H9 (cell line): ENCODE measurements at regions not wholly inside any gene's neighbourhood (a gene's known extent, or its start where the extent isn't known, plus 50 kb on each side); places are given as distances from the start of the nearest gene placed in this dataset.

Experiments used
- DNase-seq: peaks from one replicate; pipeline ENCODE4 v3.0.0-alpha.2; 2017
- H2AFZ ChIP-seq: one replicate; pipeline ENCODE4 v1.6.1; 2013; ENCODE audit warnings: mild to moderate bottlenecking, low read length, control low read depth, moderate library complexity
- H2AK5ac ChIP-seq: 2 replicates; pipeline ENCODE4 v1.6.1; 2013; ENCODE audit warnings: low read length, control low read depth, mixed read lengths; ENCODE audit not compliant: insufficient read length
- H2BK120ac ChIP-seq: one replicate; pipeline ENCODE4 v1.6.1; 2013; ENCODE audit warnings: low read depth, mild to moderate bottlenecking, low read length, control low read depth, inconsistent platforms; ENCODE audit not compliant: poor library complexity, severe bottlenecking
- H2BK12ac ChIP-seq: 2 replicates; pipeline ENCODE4 v1.6.1; 2013; ENCODE audit warnings: low read length, control low read depth, mixed read lengths, low read depth; ENCODE audit not compliant: insufficient read length
- H2BK15ac ChIP-seq: 2 replicates; pipeline ENCODE4 v1.6.1; 2013; ENCODE audit warnings: low read depth, low read length, control low read depth
- H2BK20ac ChIP-seq: one replicate; pipeline ENCODE4 v1.6.1; 2013; ENCODE audit warnings: low read depth, mild to moderate bottlenecking, low read length, control low read depth, inconsistent platforms; ENCODE audit not compliant: poor library complexity, severe bottlenecking
- H2BK5ac ChIP-seq: 2 replicates; pipeline ENCODE4 v1.6.1; 2013; ENCODE audit warnings: low read length, control low read depth, mixed read lengths; ENCODE audit not compliant: insufficient read length
- H3K14ac ChIP-seq: 2 replicates; pipeline ENCODE4 v1.6.1; 2013; ENCODE audit warnings: low read length, control low read depth; ENCODE audit not compliant: insufficient read depth
- H3K18ac ChIP-seq: 2 replicates; pipeline ENCODE4 v1.6.1; 2013; ENCODE audit warnings: low read depth, mild to moderate bottlenecking, mixed read lengths, low read length, control low read depth; ENCODE audit not compliant: insufficient read length
- H3K23ac ChIP-seq: 2 replicates; pipeline ENCODE4 v1.6.1; 2013; ENCODE audit warnings: low read length, control low read depth, mixed read lengths, low read depth; ENCODE audit not compliant: insufficient read length
- H3K23me2 ChIP-seq: 2 replicates; pipeline ENCODE4 v1.6.1; 2013; ENCODE audit warnings: low read depth, mild to moderate bottlenecking, mixed read lengths, low read length, control low read depth; ENCODE audit not compliant: insufficient read length, poor library complexity, severe bottlenecking
- H3K27ac ChIP-seq: 2 replicates; pipeline ENCODE4 v1.5.1; 2013; ENCODE audit warnings: low read length, control low read depth, mixed read lengths, low read depth; ENCODE audit not compliant: insufficient read length
- H3K27me3 ChIP-seq: 2 replicates; pipeline ENCODE4 v1.6.1; 2013; ENCODE audit warnings: low read length, control low read depth, inconsistent platforms; ENCODE audit not compliant: insufficient read depth
- H3K4ac ChIP-seq: 2 replicates; pipeline ENCODE4 v1.6.1; 2013; ENCODE audit warnings: low read depth, mild to moderate bottlenecking, control low read depth, inconsistent platforms, low read length, moderate library complexity
- H3K4me1 ChIP-seq: 2 replicates; pipeline ENCODE4 v1.6.1; 2013; ENCODE audit warnings: low read length, control low read depth, inconsistent platforms; ENCODE audit not compliant: insufficient read depth
- H3K4me2 ChIP-seq: 2 replicates; pipeline ENCODE4 v1.6.1; 2013; ENCODE audit warnings: low read length, control low read depth, mixed read lengths; ENCODE audit not compliant: insufficient read length, insufficient read depth
- H3K56ac ChIP-seq: 2 replicates; pipeline ENCODE4 v1.6.1; 2013; ENCODE audit warnings: low read depth, mild to moderate bottlenecking, mixed read lengths, low read length, control low read depth; ENCODE audit not compliant: insufficient read length
- H3K79me1 ChIP-seq: 2 replicates; pipeline ENCODE4 v1.6.1; 2013; ENCODE audit warnings: low read depth, mild to moderate bottlenecking, moderate library complexity, low read length, control low read depth, inconsistent platforms; ENCODE audit not compliant: insufficient read depth, poor library complexity, severe bottlenecking
- H3K79me2 ChIP-seq: 2 replicates; pipeline ENCODE4 v1.6.1; 2013; ENCODE audit warnings: low read length, control low read depth, inconsistent platforms; ENCODE audit not compliant: insufficient read depth
- H3K9ac ChIP-seq: 2 replicates; pipeline ENCODE4 v1.6.1; 2013; ENCODE audit warnings: low read length, control low read depth, mixed read lengths; ENCODE audit not compliant: insufficient read length; ENCODE audit errors: extremely low read depth
- H3K9me3 ChIP-seq: one replicate; pipeline ENCODE4 v1.6.1; 2013; ENCODE audit warnings: low read depth, low read length, inconsistent platforms; ENCODE audit not compliant: control insufficient read depth
- H3T11ph ChIP-seq: one replicate; pipeline ENCODE4 v1.6.1; 2013; ENCODE audit warnings: mild to moderate bottlenecking, low read length, control low read depth, inconsistent platforms
- H4K20me1 ChIP-seq: one replicate; pipeline ENCODE4 v1.6.1; 2013; ENCODE audit not compliant: control insufficient read depth, insufficient read length, insufficient read depth
- H4K5ac ChIP-seq: 2 replicates; pipeline ENCODE4 v1.6.1; 2013; ENCODE audit warnings: low read depth, mild to moderate bottlenecking, mixed read lengths, low read length, control low read depth; ENCODE audit not compliant: insufficient read length
- H4K8ac ChIP-seq: replicated peaks from 2 replicates; pipeline ENCODE4 v1.6.1; 2013; ENCODE audit warnings: low read length, control low read depth, mixed read lengths, low read depth; ENCODE audit not compliant: insufficient read length
- H4K91ac ChIP-seq: 2 replicates; pipeline ENCODE4 v1.6.1; 2013; ENCODE audit warnings: low read depth, mild to moderate bottlenecking, moderate library complexity, mixed read lengths, low read length, control low read depth; ENCODE audit not compliant: insufficient read length
- H3K27ac Mint-ChIP-seq, 3 experiments: 2 replicates in 2 of 3; 3 replicates in 1 of 3; pipeline ENCODE4 v1.8.0; 2020 to 2021; ENCODE audit warnings: mixed read lengths in 3 of 3, mild to moderate bottlenecking in 1 of 3, moderate library complexity in 1 of 3
- H3K27me3 Mint-ChIP-seq: 2 replicates; pipeline ENCODE4 v1.8.0; 2021; ENCODE audit warnings: low read depth, mild to moderate bottlenecking, moderate library complexity, mixed read lengths
- H3K36me3 Mint-ChIP-seq, 3 experiments: 2 replicates in 2 of 3; 3 replicates in 1 of 3; pipeline ENCODE4 v1.8.0; 2020 to 2021; ENCODE audit warnings: low read depth in 3 of 3, mixed read lengths in 3 of 3; ENCODE audit not compliant: insufficient read depth in 1 of 3
- H3K4me1 Mint-ChIP-seq, 2 experiments: 2 replicates each; pipeline ENCODE4 v1.8.0; 2020; ENCODE audit warnings: mixed read lengths in 2 of 2
- H3K4me3 Mint-ChIP-seq, 2 experiments: 2 replicates in 1 of 2; 3 replicates in 1 of 2; pipeline ENCODE4 v1.8.0; 2020 to 2021; ENCODE audit warnings: mild to moderate bottlenecking in 2 of 2, mixed read lengths in 2 of 2, moderate library complexity in 1 of 2
- H3K9me3 Mint-ChIP-seq, 2 experiments: 2 replicates in 1 of 2; 3 replicates in 1 of 2; pipeline ENCODE4 v1.8.0; 2020; ENCODE audit warnings: mild to moderate bottlenecking in 2 of 2, mixed read lengths in 2 of 2, moderate library complexity in 1 of 2
- WGBS: extraction: QIAGEN DNeasy Blood & Tissue Kit; methylation state at CpG from one replicate; pipeline ENCODE4 v1.1.7; 2013; ENCODE audit warnings: missing lambda C conversion rate, low lambda C conversion rate, mixed read lengths; ENCODE audit not compliant: insufficient read length; ENCODE audit errors: extremely low coverage; 5-methylcytosine and 5-hydroxymethylcytosine counted together
- TF ChIP-seq, protein P1 (sequence below): fragments of 200-600 bp; sonication (generic); conservative IDR thresholded peaks from 3 replicates; pipeline ENCODE4 v1.8.0; 2021; ENCODE audit warnings: antibody characterized with exemption, mild to moderate bottlenecking

DNA sequence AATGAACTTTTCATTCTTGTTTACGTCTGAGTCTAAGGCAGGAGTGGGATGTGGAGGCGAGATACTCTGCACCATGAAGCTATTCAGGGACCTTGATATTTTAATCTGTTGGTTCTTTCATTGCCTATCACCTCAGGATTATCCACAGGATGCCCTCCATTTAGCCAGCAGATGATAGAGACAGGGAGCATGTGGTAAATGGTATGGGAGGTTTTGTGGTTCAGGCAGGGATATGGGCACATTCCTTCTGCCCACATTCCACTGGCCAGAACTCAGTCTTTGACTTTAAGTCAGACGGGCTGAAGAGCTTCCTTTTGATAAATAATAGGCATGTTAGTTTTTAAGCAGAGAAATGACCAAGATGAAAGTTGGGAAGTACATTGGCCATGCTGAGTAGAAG is 548.0 kb upstream of the CCDC54 start:
- Histone ChIP-seq H2BK15ac (no peak overlapping the region), H3K79me2 (no peaks in the 10 kb centered on the region), H3K4me2 (no peak overlapping the region), H3K27ac (peak overlapping the region; percentile 79), H3K56ac (no peak overlapping the region), H3K9ac (no peak overlapping the region), H3K4ac (no peak overlapping the region), H3K27me3 (no peaks in the 10 kb centered on the region), H3K4me1 (peaks cover 5% of the 10 kb centered on the region; the same call in 1 of the 2 replicates), H3K14ac (no peak overlapping the region), H2BK120ac (no peak overlapping the region), H4K5ac (no peak overlapping the region), H3K9me3 (peaks cover 20% of the 10 kb centered on the region), H2BK5ac (peak overlapping the region; percentile 44), H4K8ac (no peak overlapping the region), H3K79me1 (no peaks in the 10 kb centered on the region), H2AFZ (no peak overlapping the region), H3K23ac (no peak overlapping the region), H3T11ph (no peak overlapping the region), H4K20me1 (no peaks in the 10 kb centered on the region), H4K91ac (no peak overlapping the region), H2BK12ac (peak overlapping the region; percentile 50), H3K23me2 (no peaks in the 10 kb centered on the region), H2BK20ac (no peak overlapping the region), H3K18ac (no peak overlapping the region), H2AK5ac (peak overlapping the region; percentile 22)
- peak overlapping the region; percentile 63 to 97 (median 97) for H3K27ac Mint-ChIP-seq
- DNase-seq: no peak
- H3K36me3 Mint-ChIP-seq: peaks cover 24 to 30% (median 25%) of the 10 kb centered on the region in 3 experiments
- peaks cover 15 to 29% of the 10 kb centered on the region in 2 experiments for H3K9me3 Mint-ChIP-seq
- TF ChIP-seq, protein P1, sequence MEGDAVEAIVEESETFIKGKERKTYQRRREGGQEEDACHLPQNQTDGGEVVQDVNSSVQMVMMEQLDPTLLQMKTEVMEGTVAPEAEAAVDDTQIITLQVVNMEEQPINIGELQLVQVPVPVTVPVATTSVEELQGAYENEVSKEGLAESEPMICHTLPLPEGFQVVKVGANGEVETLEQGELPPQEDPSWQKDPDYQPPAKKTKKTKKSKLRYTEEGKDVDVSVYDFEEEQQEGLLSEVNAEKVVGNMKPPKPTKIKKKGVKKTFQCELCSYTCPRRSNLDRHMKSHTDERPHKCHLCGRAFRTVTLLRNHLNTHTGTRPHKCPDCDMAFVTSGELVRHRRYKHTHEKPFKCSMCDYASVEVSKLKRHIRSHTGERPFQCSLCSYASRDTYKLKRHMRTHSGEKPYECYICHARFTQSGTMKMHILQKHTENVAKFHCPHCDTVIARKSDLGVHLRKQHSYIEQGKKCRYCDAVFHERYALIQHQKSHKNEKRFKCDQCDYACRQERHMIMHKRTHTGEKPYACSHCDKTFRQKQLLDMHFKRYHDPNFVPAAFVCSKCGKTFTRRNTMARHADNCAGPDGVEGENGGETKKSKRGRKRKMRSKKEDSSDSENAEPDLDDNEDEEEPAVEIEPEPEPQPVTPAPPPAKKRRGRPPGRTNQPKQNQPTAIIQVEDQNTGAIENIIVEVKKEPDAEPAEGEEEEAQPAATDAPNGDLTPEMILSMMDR: no peak
- no peak overlapping the region; a peak in 1 of 5 replicates for H3K4me3 Mint-ChIP-seq
- no peaks in the 10 kb centered on the region for H3K27me3 Mint-ChIP-seq
- peaks cover 67 to 70% of the 10 kb centered on the region in 2 experiments for H3K4me1 Mint-ChIP-seq
- no CpG with 5 or more reads among the region's 3 CpGs for WGBS
